ENCODE measurements at regions not wholly inside any gene's neighbourhood (a gene's known extent, or its start where the extent isn't known, plus 50 kb on each side); places are given as distances from the start of the nearest gene placed in this dataset.
"Not testable (repeated sequence)": the region's sequence is repeated elsewhere in the genome, so short reads cannot be mapped to it uniquely, and the experiment has no call there.

- DNase-seq = no peak
Observed at GRCh38 chr6:100322886-100323285, 141.8 kb downstream of the SIM1 start.

GRCh38 chr6:100320686-100321085 is 144.0 kb downstream of the SIM1 start:
- no peak for DNase-seq

- DNase-seq = no peak
Observed at GRCh38 chr6:100317031-100317430, 147.7 kb downstream of the SIM1 start.

GRCh38 chr6:100314186-100314585 is 150.5 kb downstream of the SIM1 start:
- no peak for DNase-seq

- DNase-seq = no peak
Observed at GRCh38 chr6:100311707-100312251, 152.9 kb downstream of the SIM1 start.

GRCh38 chr6:100309174-100309573 is 155.5 kb downstream of the SIM1 start:
- peak; percentile 3 for DNase-seq

GRCh38 chr6:100307561-100307960 is 157.2 kb downstream of the SIM1 start:
- no peak for DNase-seq

GRCh38 chr6:100305209-100305869 is 159.4 kb downstream of the SIM1 start:
- no peak for DNase-seq

- no peak for DNase-seq
Observed at GRCh38 chr6:100304575-100304974, 160.1 kb downstream of the SIM1 start.

GRCh38 chr6:100301731-100302130 is 163.0 kb downstream of the SIM1 start:
- no peak for DNase-seq

GRCh38 chr6:100300221-100300736 is 164.4 kb downstream of the SIM1 start:
- DNase-seq = no peak

GRCh38 chr6:100296810-100297544 is 167.7 kb downstream of the SIM1 start:
- DNase-seq = no peak

GRCh38 chr6:100295172-100295571 is 169.5 kb downstream of the SIM1 start:
- not testable (repeated sequence) for DNase-seq

GRCh38 chr6:100289285-100289684 is 175.4 kb downstream of the SIM1 start:
- DNase-seq = no peak

- no peak for DNase-seq
Observed at GRCh38 chr6:100288311-100288710, 176.4 kb downstream of the SIM1 start.

GRCh38 chr6:100283285-100283684 is 181.4 kb downstream of the SIM1 start:
- no peak for DNase-seq

GRCh38 chr6:100281471-100281901 is 183.2 kb downstream of the SIM1 start:
- peak; percentile 10 for DNase-seq

GRCh38 chr6:100276311-100277057 is 188.2 kb downstream of the SIM1 start:
- no peak for DNase-seq

GRCh38 chr6:100274147-100274546 is 190.6 kb downstream of the SIM1 start:
- no peak for DNase-seq

- no peak for DNase-seq
Observed at GRCh38 chr6:100271625-100272024, 193.1 kb downstream of the SIM1 start.

- no peak for DNase-seq
Observed at GRCh38 chr6:100271202-100271601, 193.5 kb downstream of the SIM1 start.

GRCh38 chr6:100269189-100269588 is 195.5 kb downstream of the SIM1 start:
- DNase-seq = no peak

- DNase-seq = no peak
Observed at GRCh38 chr6:100268326-100268725, 196.4 kb downstream of the SIM1 start.

All from left kidney (tissue), 1 donor.